ENCODE measurements at regions not wholly inside any gene's neighbourhood (a gene's known extent, or its start where the extent isn't known, plus 50 kb on each side); places are given as distances from the start of the nearest gene placed in this dataset.

- H3K27me3 Mint-ChIP-seq (ENCODE audit: low read depth) = no peaks in the 10 kb centered on the region
- H3K4me3 Mint-ChIP-seq = no peak overlapping the region
- H3K27ac Mint-ChIP-seq = no peak overlapping the region
- H3K9me3 Mint-ChIP-seq = peaks cover 9% of the 10 kb centered on the region
- no peaks in the 10 kb centered on the region for H3K4me1 Mint-ChIP-seq
- no peak for TF ChIP-seq CTCF (IDR thresholded peaks at IDR 0.05; ENCODE audit: unreplicated experiment in 3 of 3)
- H3K36me3 Mint-ChIP-seq (ENCODE audit: low read depth) = no peaks in the 10 kb centered on the region
Measured at GRCh38 chr3:162647321-162647720, 1150.7 kb downstream of the OTOL1 start.

GRCh38 chr3:162658003-162658402 is 1161.4 kb downstream of the OTOL1 start:
- Mint-ChIP-seq H3K9me3 (no peaks in the 10 kb centered on the region), H3K27me3 (ENCODE audit: low read depth) (no peaks in the 10 kb centered on the region), H3K4me1 (no peaks in the 10 kb centered on the region), H3K4me3 (no peak overlapping the region), H3K36me3 (ENCODE audit: low read depth) (no peaks in the 10 kb centered on the region), H3K27ac (no peak overlapping the region)
- TF ChIP-seq CTCF (IDR thresholded peaks at IDR 0.05; ENCODE audit: unreplicated experiment in 3 of 3) = no peak

GRCh38 chr3:162665684-162666391 is 1169.2 kb downstream of the OTOL1 start:
- no peaks in the 10 kb centered on the region for H3K9me3 Mint-ChIP-seq
- H3K4me1 Mint-ChIP-seq = no peaks in the 10 kb centered on the region

GRCh38 chr3:162666835-162667234 is 1170.2 kb downstream of the OTOL1 start:
- no peaks in the 10 kb centered on the region for H3K36me3 Mint-ChIP-seq (ENCODE audit: low read depth)
- H3K27ac Mint-ChIP-seq = no peak overlapping the region
- H3K27me3 Mint-ChIP-seq (ENCODE audit: low read depth) = no peaks in the 10 kb centered on the region
- H3K9me3 Mint-ChIP-seq = no peaks in the 10 kb centered on the region
- H3K4me3 Mint-ChIP-seq = no peak overlapping the region
- no peak for TF ChIP-seq CTCF (IDR thresholded peaks at IDR 0.05; ENCODE audit: unreplicated experiment in 3 of 3)
- H3K4me1 Mint-ChIP-seq = no peaks in the 10 kb centered on the region

More at GRCh38 chr3:162665684-162666391, 1169.2 kb downstream of the OTOL1 start:
- Mint-ChIP-seq H3K36me3 (ENCODE audit: low read depth) (no peaks in the 10 kb centered on the region), H3K27ac (no peak overlapping the region), H3K4me3 (no peak overlapping the region), H3K27me3 (ENCODE audit: low read depth) (no peaks in the 10 kb centered on the region)
- no peak for TF ChIP-seq CTCF (IDR thresholded peaks at IDR 0.05; ENCODE audit: unreplicated experiment in 3 of 3)

GRCh38 chr3:162670181-162670580 is 1173.6 kb downstream of the OTOL1 start:
- H3K27ac Mint-ChIP-seq = no peak overlapping the region

More at GRCh38 chr3:162670181-162670580, 1173.6 kb downstream of the OTOL1 start:
- no peaks in the 10 kb centered on the region for H3K36me3 Mint-ChIP-seq (ENCODE audit: low read depth)
- H3K4me3 Mint-ChIP-seq = no peak overlapping the region
- TF ChIP-seq CTCF (IDR thresholded peaks at IDR 0.05; ENCODE audit: unreplicated experiment in 3 of 3) = no peak
- no peaks in the 10 kb centered on the region for H3K9me3 Mint-ChIP-seq
- no peaks in the 10 kb centered on the region for H3K4me1 Mint-ChIP-seq
- no peaks in the 10 kb centered on the region for H3K27me3 Mint-ChIP-seq (ENCODE audit: low read depth)

All from nephron (organoid).